Kidney epithelial cell (primary cell): ENCODE measurements at regions not wholly inside any gene's neighbourhood (a gene's known extent, or its start where the extent isn't known, plus 50 kb on each side); places are given as distances from the start of the nearest gene placed in this dataset.

Experiments
- DNase-seq: peaks from one replicate; pipeline ENCODE4 v3.0.0-alpha.2; 2010; ENCODE audit warnings: low read depth
- H3K27me3 ChIP-seq: 2 replicates; pipeline ENCODE4 v1.6.0; 2011; ENCODE audit warnings: low read length; ENCODE audit not compliant: control insufficient read depth, insufficient read depth
- H3K36me3 ChIP-seq: 2 replicates; pipeline ENCODE4 v1.5.1; 2011; ENCODE audit warnings: low read length; ENCODE audit not compliant: control insufficient read depth, insufficient read depth
- H3K4me3 ChIP-seq: 2 replicates; pipeline ENCODE4 v1.5.1; 2011; ENCODE audit warnings: low read depth, mild to moderate bottlenecking, control low read depth, low read length
- TF ChIP-seq, protein P1 (sequence below): IDR thresholded peaks from 2 replicates; pipeline ENCODE4 v1.5.1; 2011; ENCODE audit warnings: mild to moderate bottlenecking, moderate library complexity, low read length, control low read depth, inconsistent platforms; ENCODE audit not compliant: insufficient read depth, poor library complexity, severe bottlenecking

GRCh38 chr22:49380095-49380827, 447.4 kb downstream of the BRD1 start:
- Histone ChIP-seq H3K27me3 (no peaks in the 10 kb centered on the region), H3K4me3 (no peak overlapping the region), H3K36me3 (no peaks in the 10 kb centered on the region)
- DNase-seq, result no peak
- TF ChIP-seq, protein P1, sequence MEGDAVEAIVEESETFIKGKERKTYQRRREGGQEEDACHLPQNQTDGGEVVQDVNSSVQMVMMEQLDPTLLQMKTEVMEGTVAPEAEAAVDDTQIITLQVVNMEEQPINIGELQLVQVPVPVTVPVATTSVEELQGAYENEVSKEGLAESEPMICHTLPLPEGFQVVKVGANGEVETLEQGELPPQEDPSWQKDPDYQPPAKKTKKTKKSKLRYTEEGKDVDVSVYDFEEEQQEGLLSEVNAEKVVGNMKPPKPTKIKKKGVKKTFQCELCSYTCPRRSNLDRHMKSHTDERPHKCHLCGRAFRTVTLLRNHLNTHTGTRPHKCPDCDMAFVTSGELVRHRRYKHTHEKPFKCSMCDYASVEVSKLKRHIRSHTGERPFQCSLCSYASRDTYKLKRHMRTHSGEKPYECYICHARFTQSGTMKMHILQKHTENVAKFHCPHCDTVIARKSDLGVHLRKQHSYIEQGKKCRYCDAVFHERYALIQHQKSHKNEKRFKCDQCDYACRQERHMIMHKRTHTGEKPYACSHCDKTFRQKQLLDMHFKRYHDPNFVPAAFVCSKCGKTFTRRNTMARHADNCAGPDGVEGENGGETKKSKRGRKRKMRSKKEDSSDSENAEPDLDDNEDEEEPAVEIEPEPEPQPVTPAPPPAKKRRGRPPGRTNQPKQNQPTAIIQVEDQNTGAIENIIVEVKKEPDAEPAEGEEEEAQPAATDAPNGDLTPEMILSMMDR, result no peak

DNA sequence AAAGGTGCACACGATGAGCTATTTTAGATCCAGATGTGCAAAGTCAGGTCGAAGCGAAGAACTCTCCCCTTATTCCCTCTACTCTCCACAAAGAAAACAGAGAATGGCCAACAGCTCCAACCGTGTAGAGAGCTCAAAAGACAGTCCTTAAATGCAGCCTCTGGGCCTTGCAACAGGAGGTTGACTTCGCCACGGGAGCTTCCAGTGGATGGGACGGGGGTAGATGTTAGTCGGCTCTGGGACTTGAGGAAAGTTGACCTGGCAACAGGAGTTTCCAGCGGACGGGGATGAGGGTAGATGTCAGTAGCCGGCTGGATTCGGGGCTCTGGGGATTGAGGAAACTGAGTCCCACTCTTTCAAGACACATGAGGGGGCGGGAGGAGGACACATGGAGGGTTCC, 450.4 kb downstream of the BRD1 start:
- Histone ChIP-seq H3K4me3 (no peak overlapping the region), H3K27me3 (no peaks in the 10 kb centered on the region), H3K36me3 (no peaks in the 10 kb centered on the region)
- no peak for DNase-seq
- TF ChIP-seq, protein P1, result no peak

DNA sequence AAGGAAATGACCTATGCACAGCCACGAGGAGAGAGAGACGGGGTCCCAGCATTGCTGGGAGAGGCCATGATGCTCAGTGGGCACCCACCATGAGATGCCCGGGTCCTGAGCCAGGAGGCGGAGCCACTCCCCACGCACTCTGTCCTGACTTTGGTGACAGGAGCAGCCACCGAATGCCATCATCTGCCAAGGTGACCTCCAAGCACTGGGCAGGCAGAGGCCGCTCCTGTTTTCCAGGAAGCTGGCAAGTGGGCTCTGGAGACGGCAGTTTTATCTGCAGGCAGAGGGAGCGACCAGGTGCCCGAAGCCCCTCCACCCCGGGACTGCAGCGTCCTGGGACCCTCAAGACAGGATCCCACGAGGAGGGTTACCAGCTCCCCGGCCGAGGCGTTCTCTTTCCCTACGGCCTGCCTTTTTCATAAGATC, 453.9 kb downstream of the BRD1 start:
- H3K4me3 ChIP-seq, result no peak overlapping the region
- H3K36me3 ChIP-seq, result no peaks in the 10 kb centered on the region
- TF ChIP-seq, protein P1, result no peak
- DNase-seq, result no peak
- no peaks in the 10 kb centered on the region for H3K27me3 ChIP-seq

GRCh38 chr22:49373289-49373666, 454.4 kb downstream of the BRD1 start:
- Histone ChIP-seq H3K4me3 (no peak overlapping the region), H3K36me3 (no peaks in the 10 kb centered on the region), H3K27me3 (no peaks in the 10 kb centered on the region)
- TF ChIP-seq, protein P1, result no peak
- no peak for DNase-seq

- Histone ChIP-seq H3K27me3 (no peaks in the 10 kb centered on the region), H3K36me3 (no peaks in the 10 kb centered on the region), H3K4me3 (no peak overlapping the region)
- TF ChIP-seq, protein P1, result no peak
- no peak for DNase-seq
Observed at GRCh38 chr22:49372530-49373288, 455.0 kb downstream of the BRD1 start.
